HepG2 (cell line): ENCODE measurements at regions not wholly inside any gene's neighbourhood (a gene's known extent, or its start where the extent isn't known, plus 50 kb on each side); places are given as distances from the start of the nearest gene placed in this dataset.

Source experiments
- ETV5 ChIP-seq: IDR thresholded peaks from 2 replicates; pipeline ENCODE4 v1.6.1; 2018; ENCODE audit warnings: missing biosample characterization, missing genetic modification reagents, inconsistent platforms, borderline replicate concordance
- EZH2 ChIP-seq: conservative IDR thresholded peaks from 2 replicates; pipeline ENCODE4 v1.6.1; 2012; ENCODE audit warnings: mild to moderate bottlenecking, low read depth, low read length, moderate library complexity
- JUN ChIP-seq: sonication (generic); formaldehyde crosslinking; IDR thresholded peaks from 2 replicates; pipeline ENCODE4 v1.4.0; 2020; ENCODE audit warnings: mild to moderate bottlenecking, missing genetic modification reagents
- MAFK ChIP-seq, 2 experiments: IDR thresholded peaks in 1 of 2; conservative IDR thresholded peaks in 1 of 2; 2 replicates each; pipeline ENCODE4 v1.6.1; 2011; ENCODE audit warnings: improper control_type of control experiment in 2 of 2, low read length in 2 of 2
- POLR2A ChIP-seq, 2 experiments: IDR thresholded peaks; 2 replicates each; pipeline ENCODE4 v1.6.1; 2011; ENCODE audit warnings: low read depth in 2 of 2, low read length in 2 of 2, mild to moderate bottlenecking in 1 of 2, moderate library complexity in 1 of 2; ENCODE audit not compliant: insufficient read depth in 1 of 2
- TGIF2 ChIP-seq: IDR thresholded peaks from 2 replicates; pipeline ENCODE4 v1.6.1; 2016; ENCODE audit warnings: control low read depth, missing compliant biosample characterization
- ZFP36 ChIP-seq: fragments of 150-350 bp; IDR thresholded peaks from 2 replicates; pipeline ENCODE4 v1.6.1; 2018; ENCODE audit warnings: borderline replicate concordance, low read length, low read depth; ENCODE audit not compliant: partially characterized antibody
- ZNF230 ChIP-seq: sonication (generic); formaldehyde crosslinking; IDR thresholded peaks from 2 replicates; pipeline ENCODE4 v1.4.0; 2020; ENCODE audit warnings: mild to moderate bottlenecking, missing genetic modification reagents
- ZNF33B ChIP-seq: sonication (generic); formaldehyde crosslinking; IDR thresholded peaks from 2 replicates; pipeline ENCODE4 v1.5.1; 2020; ENCODE audit warnings: mild to moderate bottlenecking, missing genetic modification reagents
- TF ChIP-seq, protein P1 (sequence below): sonication (generic); formaldehyde crosslinking; IDR thresholded peaks from 2 replicates; pipeline ENCODE4 v1.4.0; 2020; ENCODE audit warnings: missing genetic modification reagents, borderline replicate concordance
- TF ChIP-seq, protein P2 (sequence below): sonication (generic); formaldehyde crosslinking; IDR thresholded peaks from 2 replicates; pipeline ENCODE4 v1.4.0; 2020; ENCODE audit warnings: missing genetic modification reagents
- TF ChIP-seq, protein P3 (sequence below): sonication (generic); formaldehyde crosslinking; IDR thresholded peaks from 2 replicates; pipeline ENCODE4 v1.4.0; 2020; ENCODE audit warnings: missing genetic modification reagents

DNA sequence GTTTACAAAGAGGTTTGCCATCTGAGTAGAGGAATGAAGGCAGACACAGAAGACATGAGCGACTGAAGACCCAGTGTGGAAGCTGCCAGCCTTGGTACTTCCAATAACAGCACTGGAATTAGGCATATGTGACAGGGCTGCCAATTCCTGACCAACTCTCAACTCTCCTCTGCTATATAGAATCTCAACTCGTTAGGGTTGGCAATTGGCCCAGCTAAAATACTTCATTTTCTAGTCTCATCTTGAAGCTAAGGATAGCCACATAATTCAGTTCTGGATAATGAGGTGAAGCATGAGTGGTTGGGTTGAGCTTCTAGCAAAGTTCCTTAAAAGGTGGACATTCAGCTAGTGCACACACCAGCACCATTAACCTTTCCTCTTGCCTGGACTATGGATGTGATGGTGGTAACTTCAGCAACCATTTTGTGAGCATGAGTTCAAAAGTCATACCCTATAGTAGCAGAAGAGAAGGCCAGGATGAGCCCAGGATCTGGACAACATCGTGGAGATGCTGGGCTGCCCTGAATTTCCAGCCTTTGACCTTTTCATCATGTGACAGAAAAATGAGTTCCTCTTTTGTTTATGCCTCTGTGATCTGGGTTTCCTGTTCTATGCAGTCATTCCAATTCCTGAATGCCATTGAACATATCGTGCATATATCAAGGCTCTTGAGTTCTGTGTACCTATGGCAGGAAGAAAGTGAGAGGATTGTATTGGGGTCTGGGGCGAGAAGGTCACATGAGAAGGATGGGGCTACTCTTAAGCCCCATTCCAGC, 68.1 kb upstream of the HAAO start:
- TF ChIP-seq ZNF33B: no peak
- TF ChIP-seq, protein P1, sequence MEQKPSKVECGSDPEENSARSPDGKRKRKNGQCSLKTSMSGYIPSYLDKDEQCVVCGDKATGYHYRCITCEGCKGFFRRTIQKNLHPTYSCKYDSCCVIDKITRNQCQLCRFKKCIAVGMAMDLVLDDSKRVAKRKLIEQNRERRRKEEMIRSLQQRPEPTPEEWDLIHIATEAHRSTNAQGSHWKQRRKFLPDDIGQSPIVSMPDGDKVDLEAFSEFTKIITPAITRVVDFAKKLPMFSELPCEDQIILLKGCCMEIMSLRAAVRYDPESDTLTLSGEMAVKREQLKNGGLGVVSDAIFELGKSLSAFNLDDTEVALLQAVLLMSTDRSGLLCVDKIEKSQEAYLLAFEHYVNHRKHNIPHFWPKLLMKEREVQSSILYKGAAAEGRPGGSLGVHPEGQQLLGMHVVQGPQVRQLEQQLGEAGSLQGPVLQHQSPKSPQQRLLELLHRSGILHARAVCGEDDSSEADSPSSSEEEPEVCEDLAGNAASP: no peak
- no peak for TF ChIP-seq TGIF2
- TF ChIP-seq JUN: no peak
- TF ChIP-seq, protein P2, sequence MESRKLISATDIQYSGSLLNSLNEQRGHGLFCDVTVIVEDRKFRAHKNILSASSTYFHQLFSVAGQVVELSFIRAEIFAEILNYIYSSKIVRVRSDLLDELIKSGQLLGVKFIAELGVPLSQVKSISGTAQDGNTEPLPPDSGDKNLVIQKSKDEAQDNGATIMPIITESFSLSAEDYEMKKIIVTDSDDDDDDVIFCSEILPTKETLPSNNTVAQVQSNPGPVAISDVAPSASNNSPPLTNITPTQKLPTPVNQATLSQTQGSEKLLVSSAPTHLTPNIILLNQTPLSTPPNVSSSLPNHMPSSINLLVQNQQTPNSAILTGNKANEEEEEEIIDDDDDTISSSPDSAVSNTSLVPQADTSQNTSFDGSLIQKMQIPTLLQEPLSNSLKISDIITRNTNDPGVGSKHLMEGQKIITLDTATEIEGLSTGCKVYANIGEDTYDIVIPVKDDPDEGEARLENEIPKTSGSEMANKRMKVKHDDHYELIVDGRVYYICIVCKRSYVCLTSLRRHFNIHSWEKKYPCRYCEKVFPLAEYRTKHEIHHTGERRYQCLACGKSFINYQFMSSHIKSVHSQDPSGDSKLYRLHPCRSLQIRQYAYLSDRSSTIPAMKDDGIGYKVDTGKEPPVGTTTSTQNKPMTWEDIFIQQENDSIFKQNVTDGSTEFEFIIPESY (CRISPR knock-in tag): no peak
- no peak for TF ChIP-seq ZFP36
- no peak for TF ChIP-seq ZNF230 (CRISPR knock-in tag)
- no peak for TF ChIP-seq EZH2
- TF ChIP-seq, protein P3, sequence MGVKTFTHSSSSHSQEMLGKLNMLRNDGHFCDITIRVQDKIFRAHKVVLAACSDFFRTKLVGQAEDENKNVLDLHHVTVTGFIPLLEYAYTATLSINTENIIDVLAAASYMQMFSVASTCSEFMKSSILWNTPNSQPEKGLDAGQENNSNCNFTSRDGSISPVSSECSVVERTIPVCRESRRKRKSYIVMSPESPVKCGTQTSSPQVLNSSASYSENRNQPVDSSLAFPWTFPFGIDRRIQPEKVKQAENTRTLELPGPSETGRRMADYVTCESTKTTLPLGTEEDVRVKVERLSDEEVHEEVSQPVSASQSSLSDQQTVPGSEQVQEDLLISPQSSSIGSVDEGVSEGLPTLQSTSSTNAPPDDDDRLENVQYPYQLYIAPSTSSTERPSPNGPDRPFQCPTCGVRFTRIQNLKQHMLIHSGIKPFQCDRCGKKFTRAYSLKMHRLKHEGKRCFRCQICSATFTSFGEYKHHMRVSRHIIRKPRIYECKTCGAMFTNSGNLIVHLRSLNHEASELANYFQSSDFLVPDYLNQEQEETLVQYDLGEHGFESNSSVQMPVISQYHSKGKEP (CRISPR knock-in tag): no peak
- TF ChIP-seq MAFK (conservative IDR thresholded peaks at IDR 0.05 in 1 of 2, IDR thresholded peaks at IDR 0.05 in 1 of 2; ENCODE audit: low read length in 2 of 2): no peak
- TF ChIP-seq ETV5 (CRISPR knock-in tag): no peak
- TF ChIP-seq POLR2A (IDR thresholded peaks at IDR 0.05; ENCODE audit: insufficient read depth in 1 of 2, low read depth in 2 of 2, low read length in 2 of 2): no peak
